HG02759 (cell line): ENCODE measurements at regions not wholly inside any gene's neighbourhood (a gene's known extent, or its start where the extent isn't known, plus 50 kb on each side); places are given as distances from the start of the nearest gene placed in this dataset.

Experiments
- ATAC-seq: cut with Tn5 transposase; IDR thresholded peaks from one replicate; pipeline ENCODE4 v1.9.1; 2021; ENCODE audit warnings: mild to moderate bottlenecking, moderate library complexity; ENCODE audit not compliant: unreplicated experiment

- ATAC-seq, result no peak
Observed at GRCh38 chr15:93188236-93188635, 99.2 kb upstream of the RGMA start.

DNA sequence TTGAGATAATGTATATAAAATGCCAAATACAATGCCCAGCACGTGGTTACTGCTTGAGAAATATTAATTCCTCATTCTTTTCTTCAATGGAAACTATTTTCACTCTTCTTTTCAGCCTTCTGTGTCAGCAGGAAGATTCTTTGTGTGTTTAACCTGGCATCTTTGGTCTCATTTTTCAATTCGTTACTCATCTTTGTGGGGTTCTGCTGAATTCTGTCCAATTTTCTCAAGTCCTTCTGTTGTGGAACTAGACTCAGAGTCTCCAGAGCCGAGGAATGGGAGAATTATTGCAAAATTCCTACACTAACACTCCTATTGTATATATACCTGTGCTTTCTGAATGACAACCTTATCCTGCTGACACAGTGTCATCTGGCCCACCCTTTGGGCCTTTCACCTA lies 96.8 kb upstream of the RGMA start:
- no peak for ATAC-seq

- ATAC-seq, result no peak
Observed at GRCh38 chr15:93182703-93183205, 93.7 kb upstream of the RGMA start.

- no peak for ATAC-seq
Observed at GRCh38 chr15:93180656-93181055, 91.6 kb upstream of the RGMA start.

GRCh38 chr15:93180128-93180527 lies 91.1 kb upstream of the RGMA start:
- no peak for ATAC-seq

DNA sequence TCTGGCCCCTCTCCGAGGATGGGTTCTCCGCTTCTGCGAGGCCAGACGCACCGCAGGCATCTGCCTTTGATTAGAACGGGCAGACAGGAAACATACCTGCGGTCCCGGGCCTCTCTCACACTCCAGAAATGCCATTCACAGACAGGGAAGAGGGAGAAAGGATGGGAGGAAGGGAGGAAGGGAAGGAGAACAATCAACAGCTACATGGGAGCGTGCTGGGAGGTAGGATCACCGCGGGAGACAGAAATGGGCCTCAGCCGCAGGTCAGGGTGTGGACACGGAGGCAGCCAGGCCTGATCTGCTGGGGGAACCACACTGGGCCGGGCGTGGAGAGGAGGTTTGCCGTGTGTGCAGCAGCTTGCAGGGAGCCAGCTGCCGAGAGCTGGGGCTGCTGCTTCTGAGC lies 90.7 kb upstream of the RGMA start:
- ATAC-seq, result no peak

- no peak for ATAC-seq
Observed at GRCh38 chr15:93179072-93179471, 90.1 kb upstream of the RGMA start.

DNA sequence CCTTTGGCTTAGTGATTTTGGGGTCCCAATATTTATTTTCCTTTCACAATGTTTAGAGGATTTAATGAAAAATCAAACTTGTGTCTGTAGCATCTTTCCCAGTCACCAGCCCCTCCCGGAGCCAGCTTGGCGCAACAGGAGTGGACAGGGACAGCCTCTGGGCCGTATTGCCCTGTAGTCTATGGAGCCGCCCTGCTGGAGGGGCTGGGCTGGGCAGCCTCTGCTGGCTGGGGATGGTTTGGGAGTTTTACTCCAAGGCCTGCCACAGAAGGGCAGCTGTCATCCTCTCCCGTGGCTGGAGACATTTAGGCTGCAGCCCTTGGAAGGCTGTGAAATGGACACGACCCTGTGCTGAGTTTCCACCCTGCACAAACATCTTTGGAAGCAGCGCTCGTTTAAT lies 89.4 kb upstream of the RGMA start:
- ATAC-seq, result no peak

GRCh38 chr15:93176065-93176464 lies 87.1 kb upstream of the RGMA start:
- ATAC-seq, result no peak

DNA sequence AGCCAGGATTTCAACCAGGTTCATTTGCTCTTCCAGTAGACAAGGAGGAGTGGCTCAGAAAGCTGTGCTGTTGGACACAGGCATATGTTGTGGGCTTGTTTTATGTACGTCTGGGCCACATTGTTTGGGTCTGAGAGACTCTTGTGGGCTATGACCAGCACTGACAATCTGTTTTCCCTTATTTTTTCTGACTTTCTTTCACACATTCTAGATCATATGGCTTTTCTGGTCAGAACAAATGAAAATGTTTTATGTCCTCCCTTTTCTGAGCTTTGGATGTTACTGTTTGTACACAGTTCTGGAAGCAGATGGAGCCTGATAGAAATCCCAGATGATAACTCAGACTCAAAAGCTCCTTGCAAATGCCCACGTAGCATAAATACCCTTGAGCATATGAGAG lies 85.8 kb upstream of the RGMA start:
- no peak for ATAC-seq

GRCh38 chr15:93173369-93173768 lies 84.4 kb upstream of the RGMA start:
- ATAC-seq, result no peak

DNA sequence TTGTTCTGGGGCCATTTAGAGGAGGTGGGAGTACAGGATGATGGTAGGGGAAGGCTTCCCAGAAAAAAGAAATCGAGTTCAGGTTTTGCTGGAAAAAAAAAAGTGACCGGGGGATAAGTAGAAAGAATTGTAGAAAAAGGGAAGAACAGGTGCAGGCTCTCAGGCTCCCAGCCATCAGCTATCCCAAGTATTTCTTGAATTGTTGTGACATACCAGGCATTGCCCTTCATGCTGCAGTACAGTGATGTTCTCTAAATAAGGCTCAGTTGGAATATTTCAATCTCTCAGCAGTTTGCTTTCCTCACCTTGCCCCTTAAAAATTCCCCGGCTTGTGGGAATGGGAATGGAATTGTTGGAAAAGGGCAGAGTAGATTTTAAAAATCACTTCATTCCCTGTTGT lies 82.5 kb upstream of the RGMA start:
- no peak for ATAC-seq

- no peak for ATAC-seq
Observed at GRCh38 chr15:93170329-93170728, 81.3 kb upstream of the RGMA start.

DNA sequence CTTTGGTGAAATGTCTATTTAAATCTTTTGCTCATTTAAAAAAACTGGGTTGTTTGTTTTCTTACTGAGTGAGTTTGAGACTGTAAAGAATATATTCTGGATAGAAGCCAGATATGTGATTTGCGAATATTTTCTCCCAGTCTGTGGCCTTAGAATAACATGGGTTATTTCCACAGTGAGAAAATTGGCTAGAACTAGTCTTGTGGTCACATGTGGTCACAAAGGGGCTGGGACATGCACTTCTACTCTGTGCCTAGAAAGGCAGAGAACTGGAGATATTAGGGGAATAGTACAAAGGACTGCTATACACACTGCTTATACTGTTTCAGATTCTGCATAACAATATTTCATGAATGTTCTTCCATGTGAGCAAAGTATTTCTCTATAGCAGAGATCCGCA lies 79.9 kb upstream of the RGMA start:
- no peak for ATAC-seq

- ATAC-seq, result no peak
Observed at GRCh38 chr15:93167291-93167690, 78.3 kb upstream of the RGMA start.

DNA sequence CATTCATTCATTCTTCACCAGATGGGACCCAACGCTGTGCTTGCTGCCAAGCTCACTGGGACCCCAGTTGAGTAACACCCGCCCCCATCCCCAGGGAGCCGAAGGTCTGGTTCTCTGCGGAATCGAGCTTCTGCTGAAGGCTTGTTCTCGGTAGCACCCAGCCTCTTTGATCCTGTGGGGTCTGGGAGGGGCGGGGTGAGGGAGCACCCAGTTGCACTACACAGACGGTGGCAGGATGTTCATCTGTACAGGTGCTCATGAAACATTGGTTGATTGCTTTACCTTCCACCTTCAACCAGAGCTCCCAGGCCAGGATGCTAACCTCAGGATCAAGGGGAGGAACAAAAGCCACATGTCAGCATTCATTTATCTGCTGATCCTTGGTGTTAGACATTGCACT lies 77.7 kb upstream of the RGMA start:
- no peak for ATAC-seq

DNA sequence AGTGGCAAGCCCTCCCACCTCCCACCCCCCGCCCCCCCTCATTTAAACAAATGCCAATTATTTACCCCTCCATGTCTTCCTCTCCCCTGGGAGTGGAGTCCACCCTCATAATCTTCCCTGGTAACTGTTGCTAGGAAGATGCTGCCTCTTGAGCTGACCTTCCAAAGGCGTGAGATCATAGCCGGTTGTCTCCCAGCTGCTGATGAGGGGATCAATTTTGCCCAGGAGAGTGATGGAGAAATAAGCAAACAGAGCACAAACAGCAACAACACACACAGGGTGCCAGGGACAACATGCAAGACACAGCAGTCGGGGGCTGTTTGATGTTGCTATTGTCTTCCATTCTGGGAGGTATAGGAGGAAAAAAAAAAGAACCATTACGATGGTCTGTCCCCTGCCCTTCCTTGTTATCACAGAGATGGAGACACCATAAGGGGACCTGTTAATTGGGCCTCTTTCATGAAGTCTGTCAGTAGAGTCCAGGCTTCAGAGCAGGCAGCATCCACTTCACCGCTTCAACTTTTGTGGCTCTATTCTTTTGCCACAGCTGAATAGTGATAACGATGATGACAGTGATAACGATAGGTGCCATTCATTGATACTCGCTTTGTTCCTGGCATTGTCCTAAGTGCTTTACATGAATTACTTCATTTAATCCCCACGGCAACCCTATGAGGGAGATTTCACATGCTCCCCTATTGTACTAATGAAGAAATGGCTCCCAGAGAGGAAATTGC lies 76.9 kb upstream of the RGMA start:
- ATAC-seq, result no peak

- no peak for ATAC-seq
Observed at GRCh38 chr15:93164409-93164808, 75.4 kb upstream of the RGMA start.

DNA sequence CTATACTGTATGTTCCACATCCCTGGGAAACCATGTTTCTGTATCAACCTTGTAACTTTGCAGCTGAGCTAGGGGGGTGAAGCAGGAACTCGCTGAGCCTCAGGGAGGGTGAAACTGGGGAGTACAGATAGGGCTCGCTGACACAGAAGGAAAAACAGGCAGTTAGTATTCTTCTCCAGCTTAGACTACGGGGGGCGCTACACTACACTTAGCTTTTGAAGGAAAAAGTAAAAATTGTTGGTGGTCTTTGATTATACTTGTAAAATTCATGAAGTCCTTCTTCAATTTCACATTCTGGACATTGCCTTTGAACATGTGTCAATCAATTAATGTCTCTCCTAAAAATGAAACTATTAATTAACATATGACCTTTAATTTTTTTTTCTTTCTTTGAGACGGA lies 73.5 kb upstream of the RGMA start:
- no peak for ATAC-seq

GRCh38 chr15:93159930-93160329 lies 70.9 kb upstream of the RGMA start:
- ATAC-seq, result no peak

GRCh38 chr15:93158097-93158900 lies 69.3 kb upstream of the RGMA start:
- no peak for ATAC-seq

DNA sequence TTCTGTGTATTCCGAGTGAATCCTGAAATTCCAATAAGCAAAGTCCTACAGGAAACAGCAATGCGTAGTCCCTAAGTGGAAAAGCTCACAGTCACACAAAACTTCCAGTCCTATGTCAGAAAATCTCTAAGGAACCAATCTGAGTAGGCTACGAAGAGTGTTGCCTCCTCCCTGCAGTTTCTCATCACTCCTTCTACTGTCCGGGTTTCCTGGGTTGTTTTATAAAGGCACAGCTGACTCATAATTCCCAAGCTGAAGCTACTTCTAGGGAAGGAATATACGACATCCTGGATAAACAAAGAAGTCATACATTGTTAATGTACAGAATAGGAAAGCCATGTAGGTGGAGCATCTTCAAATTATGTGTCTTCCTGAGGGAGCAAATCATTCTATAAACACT lies 65.7 kb upstream of the RGMA start:
- ATAC-seq, result no peak
